OCI-LY3 (cell line): ENCODE measurements at regions not wholly inside any gene's neighbourhood (a gene's known extent, or its start where the extent isn't known, plus 50 kb on each side); places are given as distances from the start of the nearest gene placed in this dataset.

Experiments
- CTCF ChIP-seq: fragments of 200-600, 300-600 bp; sonication (generic); IDR thresholded peaks from 2 replicates; pipeline ENCODE4 v1.5.1; 2014; ENCODE audit warnings: antibody characterized with exemption, low read length, low read depth
- EZH2phosphoT487 ChIP-seq: fragments of 200-600 bp; shearing (Covaris generic); IDR thresholded peaks from 2 replicates; pipeline ENCODE4 v1.6.1; 2018; ENCODE audit warnings: antibody characterized with exemption, mixed run types, low read depth

GRCh38 chr4:74618166-74618565, 173.2 kb downstream of the AREG start:
- no peak for TF ChIP-seq CTCF
- no peak for TF ChIP-seq EZH2phosphoT487
